ENCODE measurements at regions not wholly inside any gene's neighbourhood (a gene's known extent, or its start where the extent isn't known, plus 50 kb on each side); places are given as distances from the start of the nearest gene placed in this dataset.
A peak's percentile ranks its signal among the peaks of the same experiment; 100 is the strongest.
"Not testable (repeated sequence)": the region's sequence is repeated elsewhere in the genome, so short reads cannot be mapped to it uniquely, and the experiment has no call there.

DNA sequence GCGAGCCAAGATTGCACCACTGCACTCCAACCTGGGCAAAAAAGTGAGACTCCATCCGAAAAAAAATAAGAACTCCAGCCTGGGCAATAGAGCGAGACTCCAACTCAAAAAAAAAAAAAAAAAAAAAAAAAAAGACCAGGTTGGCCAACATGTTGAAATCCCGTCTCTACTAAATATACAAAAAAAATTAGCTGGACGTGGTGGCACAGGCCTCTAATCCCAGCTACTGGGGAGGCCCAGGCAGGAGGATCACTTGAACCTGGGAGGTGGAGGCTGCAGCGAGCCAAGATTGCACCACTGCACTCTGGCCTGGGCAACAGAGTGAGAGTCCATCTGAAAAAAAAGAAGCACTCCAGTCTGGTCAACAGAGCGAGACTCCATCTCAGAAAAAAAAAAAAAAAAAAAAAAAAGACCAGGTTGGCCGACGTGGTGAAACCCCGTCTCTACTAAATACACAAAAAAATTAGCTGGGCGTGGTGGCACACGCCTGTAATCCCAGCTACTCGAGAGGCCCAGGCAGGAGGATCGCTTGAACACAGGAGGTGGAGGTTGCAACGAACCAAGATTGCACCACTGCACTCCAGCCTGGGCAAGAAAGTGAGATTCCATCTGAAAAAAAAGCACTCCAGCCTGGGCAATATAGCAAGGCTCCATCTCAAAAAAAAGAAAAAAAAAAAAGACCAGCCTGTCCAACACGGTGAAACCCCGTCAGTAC lies 1603.7 kb downstream of the RPIA start:
- H3K9ac ChIP-seq (ENCODE audit: low read length); H3F3A ChIP-seq (ENCODE audit: insufficient read depth, low read length, poor library complexity, severe bottlenecking); H4K20me1 ChIP-seq (ENCODE audit: insufficient read depth); H3K79me2 ChIP-seq (replicated peaks; ENCODE audit: insufficient read depth, low read length); H3K27ac ChIP-seq (ENCODE audit: low read length); H2AFZ ChIP-seq (ENCODE audit: low read depth, low read length); H3K9me3 ChIP-seq (ENCODE audit: low read length); H3K9me2 ChIP-seq (ENCODE audit: insufficient read depth, low read length); H3K27me3 ChIP-seq (ENCODE audit: insufficient read depth, low read depth, low read length); H3K4me2 ChIP-seq (ENCODE audit: low read length); H3K4me3 ChIP-seq (ENCODE audit: low read length); H3K36me3 ChIP-seq (ENCODE audit: insufficient read depth, low read length): not testable (repeated sequence)

DNA sequence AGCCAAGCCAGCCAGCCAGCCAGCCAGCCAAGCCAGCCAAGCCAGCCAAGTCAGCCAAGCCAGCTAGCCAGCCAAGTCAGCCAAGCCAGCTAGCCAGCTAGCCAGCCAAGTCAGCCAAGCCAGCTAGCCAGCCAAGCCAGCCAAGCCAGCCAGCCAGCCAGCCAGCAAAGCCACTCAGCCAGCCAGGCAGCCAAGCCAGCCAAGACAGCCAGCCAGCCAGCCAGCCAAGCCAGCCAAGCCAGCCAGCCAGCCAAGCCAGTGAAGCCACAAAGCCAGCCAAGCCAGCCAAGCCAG lies 1605.0 kb downstream of the RPIA start:
- not testable (repeated sequence) for H3F3A ChIP-seq (ENCODE audit: insufficient read depth, low read length, poor library complexity, severe bottlenecking); H3K27ac ChIP-seq (ENCODE audit: low read length); H3K9me3 ChIP-seq (ENCODE audit: low read length); H3K9ac ChIP-seq (ENCODE audit: low read length); H3K79me2 ChIP-seq (replicated peaks; ENCODE audit: insufficient read depth, low read length); H3K27me3 ChIP-seq (ENCODE audit: insufficient read depth, low read depth, low read length); H2AFZ ChIP-seq (ENCODE audit: low read depth, low read length); H3K4me2 ChIP-seq (ENCODE audit: low read length); H3K4me3 ChIP-seq (ENCODE audit: low read length); H3K36me3 ChIP-seq (ENCODE audit: insufficient read depth, low read length); H3K9me2 ChIP-seq (ENCODE audit: insufficient read depth, low read length); H4K20me1 ChIP-seq (ENCODE audit: insufficient read depth)

GRCh38 chr2:90297701-90298100 lies 1606.2 kb downstream of the RPIA start:
- not testable (repeated sequence) for H3K9ac ChIP-seq (ENCODE audit: low read length); H3K36me3 ChIP-seq (ENCODE audit: insufficient read depth, low read length)

GRCh38 chr2:90298126-90298755 lies 1606.8 kb downstream of the RPIA start:
- not testable (repeated sequence) for H3K9ac ChIP-seq (ENCODE audit: low read length); H3K79me2 ChIP-seq (replicated peaks; ENCODE audit: insufficient read depth, low read length); H3K9me2 ChIP-seq (ENCODE audit: insufficient read depth, low read length); H2AFZ ChIP-seq (ENCODE audit: low read depth, low read length); H4K20me1 ChIP-seq (ENCODE audit: insufficient read depth); H3K36me3 ChIP-seq (ENCODE audit: insufficient read depth, low read length); H3K4me2 ChIP-seq (ENCODE audit: low read length); H3K4me3 ChIP-seq (ENCODE audit: low read length); H3F3A ChIP-seq (ENCODE audit: insufficient read depth, low read length, poor library complexity, severe bottlenecking); H3K27me3 ChIP-seq (ENCODE audit: insufficient read depth, low read depth, low read length); H3K27ac ChIP-seq (ENCODE audit: low read length); H3K9me3 ChIP-seq (ENCODE audit: low read length)

More at GRCh38 chr2:90297701-90298100, 1606.2 kb downstream of the RPIA start:
- not testable (repeated sequence) for H3K27ac ChIP-seq (ENCODE audit: low read length); H3K79me2 ChIP-seq (replicated peaks; ENCODE audit: insufficient read depth, low read length); H3K4me3 ChIP-seq (ENCODE audit: low read length); H3K9me3 ChIP-seq (ENCODE audit: low read length); H3K4me2 ChIP-seq (ENCODE audit: low read length); H3K27me3 ChIP-seq (ENCODE audit: insufficient read depth, low read depth, low read length); H3K9me2 ChIP-seq (ENCODE audit: insufficient read depth, low read length); H4K20me1 ChIP-seq (ENCODE audit: insufficient read depth); H3F3A ChIP-seq (ENCODE audit: insufficient read depth, low read length, poor library complexity, severe bottlenecking); H2AFZ ChIP-seq (ENCODE audit: low read depth, low read length)

DNA sequence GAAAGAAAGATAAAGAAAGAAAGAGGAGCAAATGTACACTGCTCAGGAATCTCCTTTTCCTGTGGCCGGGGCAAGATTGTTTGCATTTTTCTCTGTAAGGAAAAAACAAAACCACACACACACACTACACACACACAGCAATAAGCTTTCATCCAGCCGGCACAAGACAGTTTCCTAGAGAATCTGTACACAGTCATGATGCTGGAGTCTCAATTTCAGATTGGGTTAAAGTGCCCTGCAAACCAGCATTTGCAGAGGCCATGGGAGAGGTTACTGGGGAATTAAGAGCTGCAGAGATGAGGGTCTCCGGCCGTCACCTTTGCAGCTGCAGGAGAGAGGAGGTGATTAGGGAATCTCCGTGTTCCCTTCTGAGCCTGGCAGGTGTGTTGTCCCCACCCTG lies 1607.5 kb downstream of the RPIA start:
- not testable (repeated sequence) for H3K9ac ChIP-seq (ENCODE audit: low read length); H3K27me3 ChIP-seq (ENCODE audit: insufficient read depth, low read depth, low read length); H3K36me3 ChIP-seq (ENCODE audit: insufficient read depth, low read length); H4K20me1 ChIP-seq (ENCODE audit: insufficient read depth); H2AFZ ChIP-seq (ENCODE audit: low read depth, low read length); H3K9me3 ChIP-seq (ENCODE audit: low read length); H3K9me2 ChIP-seq (ENCODE audit: insufficient read depth, low read length); H3K27ac ChIP-seq (ENCODE audit: low read length); H3F3A ChIP-seq (ENCODE audit: insufficient read depth, low read length, poor library complexity, severe bottlenecking); H3K4me2 ChIP-seq (ENCODE audit: low read length); H3K4me3 ChIP-seq (ENCODE audit: low read length); H3K79me2 ChIP-seq (replicated peaks; ENCODE audit: insufficient read depth, low read length)

GRCh38 chr2:90322982-90323381 lies 1631.5 kb downstream of the RPIA start:
- H3K9me2 ChIP-seq (ENCODE audit: insufficient read depth, low read length); H3K27me3 ChIP-seq (ENCODE audit: insufficient read depth, low read depth, low read length); H3K9ac ChIP-seq (ENCODE audit: low read length); H3K27ac ChIP-seq (ENCODE audit: low read length); H3K9me3 ChIP-seq (ENCODE audit: low read length); H3K79me2 ChIP-seq (replicated peaks; ENCODE audit: insufficient read depth, low read length); H4K20me1 ChIP-seq (ENCODE audit: insufficient read depth); H3K36me3 ChIP-seq (ENCODE audit: insufficient read depth, low read length); H3K4me2 ChIP-seq (ENCODE audit: low read length); H2AFZ ChIP-seq (ENCODE audit: low read depth, low read length); H3F3A ChIP-seq (ENCODE audit: insufficient read depth, low read length, poor library complexity, severe bottlenecking); H3K4me3 ChIP-seq (ENCODE audit: low read length): not testable (repeated sequence)

DNA sequence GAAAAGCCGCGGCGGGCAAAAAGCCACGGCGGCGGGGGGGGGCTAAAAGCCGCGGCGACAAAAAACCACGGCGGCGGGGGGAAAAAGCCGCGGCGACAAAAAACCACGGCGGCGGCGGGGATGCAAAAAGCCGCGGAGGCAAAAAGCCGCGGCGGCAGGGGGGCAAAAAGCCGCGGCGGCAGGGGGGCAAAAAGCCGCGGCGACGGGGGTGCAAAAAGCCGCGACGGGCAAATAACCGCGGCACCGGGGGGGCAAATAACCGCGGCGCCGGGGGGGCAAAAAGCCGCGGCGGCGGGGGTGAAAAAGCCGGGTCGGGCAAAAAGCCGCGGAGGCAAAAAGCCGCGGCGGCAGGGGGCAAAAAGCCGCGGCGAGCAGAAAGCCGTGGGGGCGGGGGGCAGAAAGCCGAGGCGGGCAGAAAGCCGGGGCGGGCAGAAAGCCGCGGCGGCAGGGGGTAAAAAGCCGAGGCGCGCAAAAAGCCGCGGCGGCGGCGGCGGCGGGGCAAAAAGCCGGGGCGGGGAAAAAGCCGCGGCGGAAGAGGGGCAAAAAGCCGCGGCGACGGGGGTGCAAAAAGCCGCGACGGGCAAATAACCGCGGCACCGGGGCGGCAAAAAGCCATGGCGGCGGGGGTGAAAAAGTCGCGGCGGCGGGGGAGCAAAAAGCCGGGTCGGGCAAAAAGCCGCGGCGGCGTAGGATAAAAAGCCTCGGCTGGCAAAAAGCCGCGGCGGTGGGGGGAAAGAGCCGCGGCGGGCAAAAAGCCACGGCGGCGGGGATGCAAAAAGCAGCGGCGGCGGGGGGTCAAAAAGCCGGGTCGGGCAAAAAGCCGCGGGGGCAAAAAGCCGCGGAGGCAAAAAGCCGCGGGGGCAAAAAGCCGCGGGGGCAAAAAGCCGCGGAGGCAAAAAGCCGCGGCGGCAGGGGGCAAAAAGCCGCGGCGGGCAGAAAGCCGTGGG lies 1632.4 kb downstream of the RPIA start:
- not testable (repeated sequence) for H3K27ac ChIP-seq (ENCODE audit: low read length); H3K36me3 ChIP-seq (ENCODE audit: insufficient read depth, low read length); H3K79me2 ChIP-seq (replicated peaks; ENCODE audit: insufficient read depth, low read length); H4K20me1 ChIP-seq (ENCODE audit: insufficient read depth); H3K4me2 ChIP-seq (ENCODE audit: low read length); H3K27me3 ChIP-seq (ENCODE audit: insufficient read depth, low read depth, low read length); H3K9me3 ChIP-seq (ENCODE audit: low read length); H2AFZ ChIP-seq (ENCODE audit: low read depth, low read length); H3K9me2 ChIP-seq (ENCODE audit: insufficient read depth, low read length); H3F3A ChIP-seq (ENCODE audit: insufficient read depth, low read length, poor library complexity, severe bottlenecking); H3K9ac ChIP-seq (ENCODE audit: low read length)
- peak overlapping the region; percentile 48 for H3K4me3 ChIP-seq (ENCODE audit: low read length)

GRCh38 chr2:90324672-90325071 lies 1633.2 kb downstream of the RPIA start:
- H3K9me2 ChIP-seq (ENCODE audit: insufficient read depth, low read length); H3K9me3 ChIP-seq (ENCODE audit: low read length); H3K27ac ChIP-seq (ENCODE audit: low read length); H2AFZ ChIP-seq (ENCODE audit: low read depth, low read length); H3K27me3 ChIP-seq (ENCODE audit: insufficient read depth, low read depth, low read length); H3K4me3 ChIP-seq (ENCODE audit: low read length); H3F3A ChIP-seq (ENCODE audit: insufficient read depth, low read length, poor library complexity, severe bottlenecking); H3K79me2 ChIP-seq (replicated peaks; ENCODE audit: insufficient read depth, low read length); H3K4me2 ChIP-seq (ENCODE audit: low read length); H3K36me3 ChIP-seq (ENCODE audit: insufficient read depth, low read length); H4K20me1 ChIP-seq (ENCODE audit: insufficient read depth); H3K9ac ChIP-seq (ENCODE audit: low read length): not testable (repeated sequence)
